Activated CD8-positive, alpha-beta memory T cell treated with anti-CD3 and anti-CD28 coated beads, Interleukin-2, amount 10 ng/mL, durations not matched to agents 7 days and 5 days (primary cell): ENCODE measurements at regions not wholly inside any gene's neighbourhood (a gene's known extent, or its start where the extent isn't known, plus 50 kb on each side); places are given as distances from the start of the nearest gene placed in this dataset.

ENCODE experiments used
- ATAC-seq: fragments of 150-1000 bp; cut with Tn5 transposase; one replicate; pipeline ENCODE4 v1.10.0; 2021; ENCODE audit warnings: moderate library complexity
- CTCF ChIA-PET: fragments of 350-600 bp; sonication (Branson Sonifier 250); formaldehyde crosslinking; loops from one replicate; lab custom pipeline; 2021; ENCODE audit warnings: antibody characterized with exemption; lab: Charles Lee
- DNase-seq: peaks from one replicate; pipeline ENCODE4 v3.0.0-alpha.2; 2020
- H3K27ac Mint-ChIP-seq: one replicate; pipeline ENCODE4 v1.8.0; 2021; ENCODE audit warnings: mild to moderate bottlenecking, mixed read lengths
- H3K27me3 Mint-ChIP-seq: one replicate; pipeline ENCODE4 v1.8.0; 2021; ENCODE audit warnings: mixed read lengths
- H3K36me3 Mint-ChIP-seq: one replicate; pipeline ENCODE4 v1.8.0; 2021; ENCODE audit warnings: mild to moderate bottlenecking, mixed read lengths
- H3K4me1 Mint-ChIP-seq: one replicate; pipeline ENCODE4 v1.8.0; 2021; ENCODE audit warnings: mixed read lengths
- H3K4me3 Mint-ChIP-seq: one replicate; pipeline ENCODE4 v1.8.0; 2021; ENCODE audit warnings: mild to moderate bottlenecking, moderate library complexity, mixed read lengths
- H3K9me3 Mint-ChIP-seq: one replicate; pipeline ENCODE4 v1.8.0; 2022; ENCODE audit warnings: low read depth, mixed read lengths

DNA sequence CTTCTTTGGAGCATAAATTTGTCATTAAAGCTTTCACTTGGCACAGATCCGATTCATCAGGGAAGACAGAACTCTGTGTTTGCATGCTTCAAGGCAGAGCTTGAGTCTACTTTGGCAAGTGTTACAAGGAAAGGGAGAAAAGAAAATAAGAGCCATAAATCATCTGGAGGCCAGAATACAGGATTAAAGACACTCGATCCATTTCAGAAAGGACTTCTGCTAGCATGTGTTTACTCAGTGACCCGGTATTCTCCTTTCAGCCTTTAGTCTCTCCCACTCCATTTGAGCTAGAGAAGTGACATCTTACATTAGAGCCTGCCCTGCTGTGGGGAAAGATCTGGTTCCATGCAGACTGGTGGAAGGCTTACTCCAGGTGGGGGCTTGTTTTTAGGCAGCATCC lies 306.4 kb downstream of the KLF5 start:
- DNase-seq = no peak
- H3K27me3 Mint-ChIP-seq = no peaks in the 10 kb centered on the region
- no peaks in the 10 kb centered on the region for H3K9me3 Mint-ChIP-seq
- CTCF ChIA-PET = no interaction called here
- H3K4me3 Mint-ChIP-seq = no peak overlapping the region
- H3K27ac Mint-ChIP-seq = no peak overlapping the region
- H3K4me1 Mint-ChIP-seq = no peaks in the 10 kb centered on the region
- ATAC-seq = no peak
- H3K36me3 Mint-ChIP-seq = no peaks in the 10 kb centered on the region

GRCh38 chr13:73364736-73365135 lies 305.9 kb downstream of the KLF5 start:
- Mint-ChIP-seq H3K9me3 (no peaks in the 10 kb centered on the region), H3K4me3 (no peak overlapping the region), H3K36me3 (no peaks in the 10 kb centered on the region), H3K27ac (no peak overlapping the region), H3K4me1 (no peaks in the 10 kb centered on the region), H3K27me3 (no peaks in the 10 kb centered on the region)
- CTCF ChIA-PET = no interaction called here
- no peak for DNase-seq
- no peak for ATAC-seq

GRCh38 chr13:73358606-73359095 lies 299.8 kb downstream of the KLF5 start:
- Mint-ChIP-seq H3K27ac (no peak overlapping the region), H3K9me3 (no peaks in the 10 kb centered on the region), H3K4me3 (no peak overlapping the region), H3K36me3 (no peaks in the 10 kb centered on the region), H3K4me1 (no peaks in the 10 kb centered on the region), H3K27me3 (peaks cover 4% of the 10 kb centered on the region)
- ATAC-seq (no peak), DNase-seq (no peak)
- CTCF ChIA-PET = no interaction called here

GRCh38 chr13:73355134-73355533 lies 296.3 kb downstream of the KLF5 start:
- Mint-ChIP-seq H3K27me3 (peaks cover 4% of the 10 kb centered on the region), H3K4me1 (no peaks in the 10 kb centered on the region), H3K36me3 (no peaks in the 10 kb centered on the region), H3K9me3 (no peaks in the 10 kb centered on the region), H3K4me3 (no peak overlapping the region), H3K27ac (no peak overlapping the region)
- CTCF ChIA-PET = no interaction called here
- no peak for ATAC-seq
- DNase-seq = no peak

DNA sequence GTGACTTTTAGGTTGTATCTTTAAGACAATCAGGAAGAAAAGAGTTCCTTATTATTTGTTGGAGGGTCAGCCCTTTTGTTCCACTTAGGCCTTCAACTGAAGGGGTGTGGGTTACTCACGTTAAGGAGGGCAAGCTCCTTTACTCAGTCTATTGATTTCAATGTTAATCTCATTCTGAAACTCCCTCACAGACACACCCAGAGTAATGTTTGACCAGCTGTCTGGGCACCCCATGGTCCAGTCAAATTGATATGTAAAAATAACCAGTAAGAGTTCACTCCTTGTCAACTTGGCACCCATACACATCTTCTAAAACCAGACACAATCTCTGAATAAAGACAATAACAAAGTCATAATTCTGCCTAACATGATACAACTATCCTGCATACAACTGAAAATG lies 292.9 kb downstream of the KLF5 start:
- Mint-ChIP-seq H3K4me1 (no peaks in the 10 kb centered on the region), H3K27me3 (peaks cover 15% of the 10 kb centered on the region), H3K9me3 (no peaks in the 10 kb centered on the region), H3K36me3 (no peaks in the 10 kb centered on the region), H3K27ac (no peak overlapping the region), H3K4me3 (no peak overlapping the region)
- ATAC-seq (no peak), DNase-seq (no peak)
- CTCF ChIA-PET = no interaction called here

DNA sequence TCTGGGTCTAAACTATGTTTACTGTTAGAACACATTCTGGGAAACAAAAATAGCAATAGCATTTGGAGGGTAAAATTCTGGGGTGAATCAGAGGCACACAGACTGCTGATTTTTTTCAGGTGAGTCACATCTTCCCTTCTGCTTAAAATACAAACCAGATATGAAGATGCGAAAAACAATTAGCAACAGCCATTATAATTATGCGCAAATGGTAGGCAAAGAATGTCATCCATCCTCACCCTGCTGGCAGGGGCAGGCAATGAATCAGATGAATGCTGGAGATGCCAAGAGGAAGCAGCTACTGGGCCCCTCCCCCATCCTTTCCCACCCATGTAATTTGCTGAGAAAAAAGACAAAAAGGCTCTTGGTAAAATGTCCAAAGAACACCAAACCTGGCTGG lies 282.9 kb downstream of the KLF5 start:
- Mint-ChIP-seq H3K36me3 (no peaks in the 10 kb centered on the region), H3K27me3 (peaks cover 6% of the 10 kb centered on the region), H3K4me1 (no peaks in the 10 kb centered on the region), H3K9me3 (peaks cover 4% of the 10 kb centered on the region), H3K27ac (no peak overlapping the region), H3K4me3 (no peak overlapping the region)
- no peak for DNase-seq
- CTCF ChIA-PET = no interaction called here
- ATAC-seq = no peak

GRCh38 chr13:73340069-73340468 lies 281.3 kb downstream of the KLF5 start:
- no peaks in the 10 kb centered on the region for H3K36me3 Mint-ChIP-seq
- no peaks in the 10 kb centered on the region for H3K27me3 Mint-ChIP-seq
- DNase-seq (no peak), ATAC-seq (no peak)
- CTCF ChIA-PET = no interaction called here
- no peak overlapping the region for H3K4me3 Mint-ChIP-seq
- peaks cover 5% of the 10 kb centered on the region for H3K4me1 Mint-ChIP-seq
- H3K9me3 Mint-ChIP-seq = no peaks in the 10 kb centered on the region
- no peak overlapping the region for H3K27ac Mint-ChIP-seq

- ATAC-seq (no peak), DNase-seq (no peak)
- Mint-ChIP-seq H3K36me3 (no peaks in the 10 kb centered on the region), H3K4me3 (no peak overlapping the region), H3K27me3 (no peaks in the 10 kb centered on the region), H3K27ac (no peak overlapping the region), H3K4me1 (peaks cover 6% of the 10 kb centered on the region), H3K9me3 (no peaks in the 10 kb centered on the region)
- CTCF ChIA-PET = no interaction called here
Measured at GRCh38 chr13:73339086-73339485, 280.3 kb downstream of the KLF5 start.

DNA sequence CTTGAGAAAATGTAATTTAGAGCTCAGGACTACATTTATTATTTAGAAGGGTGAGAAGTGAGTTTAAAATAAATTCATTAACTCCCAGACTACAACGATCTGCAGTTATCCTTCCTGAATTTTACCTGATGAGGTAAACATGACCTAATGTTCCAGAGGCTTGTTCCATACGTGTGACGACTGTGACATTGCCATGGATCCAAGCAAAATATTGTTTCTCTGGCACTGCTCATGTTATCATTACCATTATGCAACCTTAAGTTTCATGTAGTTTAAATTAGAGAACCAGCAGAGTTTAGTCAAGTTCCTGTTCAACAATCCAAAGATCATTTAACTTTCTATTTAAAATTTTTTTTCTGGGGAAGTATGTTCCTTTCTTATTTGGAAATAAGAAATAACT lies 279.6 kb downstream of the KLF5 start:
- ATAC-seq (no peak), DNase-seq (no peak)
- Mint-ChIP-seq H3K4me3 (no peak overlapping the region), H3K36me3 (no peaks in the 10 kb centered on the region), H3K4me1 (peaks cover 6% of the 10 kb centered on the region), H3K27me3 (no peaks in the 10 kb centered on the region), H3K27ac (no peak overlapping the region), H3K9me3 (no peaks in the 10 kb centered on the region)
- CTCF ChIA-PET = no interaction called here

GRCh38 chr13:73337532-73337931 lies 278.7 kb downstream of the KLF5 start:
- no peak for DNase-seq

DNA sequence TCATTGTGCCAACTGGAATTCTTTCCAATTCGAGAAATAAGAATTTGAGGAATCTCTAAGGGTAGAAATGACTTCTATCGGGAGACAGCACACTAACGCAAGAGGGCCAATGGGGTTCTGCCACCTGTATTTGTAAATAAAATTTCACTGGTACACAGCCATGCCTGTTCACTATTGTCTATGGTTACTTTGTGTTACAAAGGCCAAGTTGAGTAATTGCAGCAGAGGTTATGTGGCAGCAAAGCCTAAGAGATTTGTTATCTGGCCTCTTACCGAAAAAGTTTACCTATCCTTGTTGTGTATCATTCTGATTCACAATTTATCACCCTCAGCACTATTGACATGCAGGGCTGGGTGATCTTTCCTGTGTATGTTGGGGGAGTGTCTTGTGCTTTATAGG lies 278.0 kb downstream of the KLF5 start:
- DNase-seq = no peak
- Mint-ChIP-seq H3K27me3 (no peaks in the 10 kb centered on the region), H3K9me3 (no peaks in the 10 kb centered on the region), H3K4me1 (peaks cover 6% of the 10 kb centered on the region), H3K27ac (no peak overlapping the region), H3K4me3 (no peak overlapping the region), H3K36me3 (no peaks in the 10 kb centered on the region)
- CTCF ChIA-PET = no interaction called here
- ATAC-seq = no peak

More at GRCh38 chr13:73337532-73337931, 278.7 kb downstream of the KLF5 start:
- CTCF ChIA-PET = no interaction called here
- no peaks in the 10 kb centered on the region for H3K36me3 Mint-ChIP-seq
- peaks cover 6% of the 10 kb centered on the region for H3K4me1 Mint-ChIP-seq
- no peak overlapping the region for H3K27ac Mint-ChIP-seq
- H3K4me3 Mint-ChIP-seq = no peak overlapping the region
- no peak for ATAC-seq
- H3K9me3 Mint-ChIP-seq = no peaks in the 10 kb centered on the region
- H3K27me3 Mint-ChIP-seq = no peaks in the 10 kb centered on the region

GRCh38 chr13:73335944-73336343 lies 277.1 kb downstream of the KLF5 start:
- DNase-seq (no peak), ATAC-seq (no peak)
- CTCF ChIA-PET = no interaction called here
- H3K27ac Mint-ChIP-seq = no peak overlapping the region
- H3K9me3 Mint-ChIP-seq = no peaks in the 10 kb centered on the region
- no peaks in the 10 kb centered on the region for H3K36me3 Mint-ChIP-seq
- no peak overlapping the region for H3K4me3 Mint-ChIP-seq
- no peaks in the 10 kb centered on the region for H3K27me3 Mint-ChIP-seq
- peaks cover 6% of the 10 kb centered on the region for H3K4me1 Mint-ChIP-seq

GRCh38 chr13:73335210-73335609 lies 276.4 kb downstream of the KLF5 start:
- DNase-seq = no peak
- H3K4me1 Mint-ChIP-seq = peaks cover 6% of the 10 kb centered on the region
- H3K27me3 Mint-ChIP-seq = peaks cover 2% of the 10 kb centered on the region
- CTCF ChIA-PET = no interaction called here
- no peak overlapping the region for H3K4me3 Mint-ChIP-seq
- no peaks in the 10 kb centered on the region for H3K36me3 Mint-ChIP-seq
- H3K27ac Mint-ChIP-seq = no peak overlapping the region
- no peak for ATAC-seq
- H3K9me3 Mint-ChIP-seq = no peaks in the 10 kb centered on the region

DNA sequence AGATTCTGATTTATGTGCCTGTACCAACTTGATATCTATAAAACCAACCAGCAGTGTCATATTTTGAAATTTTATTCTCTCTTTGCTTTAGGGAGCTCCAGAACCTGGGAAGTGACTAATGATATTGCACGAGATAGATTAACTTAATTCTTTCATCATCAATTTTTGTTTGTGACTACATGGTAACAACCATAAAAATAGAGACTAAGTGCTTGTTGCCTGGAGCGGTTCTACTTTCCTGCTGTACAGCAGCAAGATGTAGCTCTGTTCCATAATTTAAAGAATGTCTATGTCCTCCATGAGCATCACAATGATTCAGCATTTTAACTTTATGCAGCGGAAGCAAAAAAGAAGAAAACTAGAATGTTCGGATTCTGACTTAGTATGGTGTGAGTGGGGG lies 275.6 kb downstream of the KLF5 start:
- H3K4me1 Mint-ChIP-seq = peaks cover 6% of the 10 kb centered on the region
- CTCF ChIA-PET = no interaction called here
- H3K4me3 Mint-ChIP-seq = no peak overlapping the region
- H3K27ac Mint-ChIP-seq = no peak overlapping the region
- no peaks in the 10 kb centered on the region for H3K9me3 Mint-ChIP-seq
- H3K27me3 Mint-ChIP-seq = peaks cover 2% of the 10 kb centered on the region
- DNase-seq = no peak
- H3K36me3 Mint-ChIP-seq = no peaks in the 10 kb centered on the region
- no peak for ATAC-seq

DNA sequence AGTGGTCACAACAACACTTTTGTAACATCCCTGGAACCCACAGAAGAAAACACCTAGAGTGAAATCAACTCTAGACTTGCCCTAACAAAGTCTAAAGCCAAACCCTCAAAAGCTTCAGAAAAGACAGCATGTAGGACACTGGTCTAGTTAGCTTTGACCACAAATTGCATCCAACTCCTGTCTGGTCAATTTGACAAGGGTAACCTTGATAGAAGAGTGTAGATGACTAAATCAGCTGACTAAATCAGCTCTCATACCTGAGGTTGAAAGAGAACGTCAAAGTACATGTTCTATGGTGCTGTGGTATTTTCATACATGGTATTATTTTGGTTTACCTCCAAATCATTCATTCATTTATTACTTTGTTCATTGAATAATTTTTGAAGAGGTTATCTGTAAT lies 272.8 kb downstream of the KLF5 start:
- DNase-seq (no peak), ATAC-seq (no peak)
- Mint-ChIP-seq H3K9me3 (no peaks in the 10 kb centered on the region), H3K36me3 (no peaks in the 10 kb centered on the region), H3K4me1 (peaks cover 6% of the 10 kb centered on the region), H3K27me3 (peaks cover 5% of the 10 kb centered on the region), H3K27ac (no peak overlapping the region), H3K4me3 (no peak overlapping the region)
- CTCF ChIA-PET = no interaction called here
